ENCODE measurements at regions not wholly inside any gene's neighbourhood (a gene's known extent, or its start where the extent isn't known, plus 50 kb on each side); places are given as distances from the start of the nearest gene placed in this dataset.

- DNase-seq (no peak), ATAC-seq (no peak)
- Mint-ChIP-seq H3K9me3 (no peaks in the 10 kb centered on the region), H3K4me3 (no peak overlapping the region), H3K4me1 (ENCODE audit: low read depth) (peaks cover 31% of the 10 kb centered on the region), H3K36me3 (ENCODE audit: insufficient read depth) (no peaks in the 10 kb centered on the region), H3K27me3 (ENCODE audit: low read depth) (no peaks in the 10 kb centered on the region)
Measured at GRCh38 chr2:234331566-234331965, 165.3 kb downstream of the ARL4C start.

GRCh38 chr2:234330902-234331301, 166.0 kb downstream of the ARL4C start:
- no peaks in the 10 kb centered on the region for H3K9me3 Mint-ChIP-seq
- ATAC-seq: no peak
- H3K27me3 Mint-ChIP-seq (ENCODE audit: low read depth): no peaks in the 10 kb centered on the region
- no peaks in the 10 kb centered on the region for H3K36me3 Mint-ChIP-seq (ENCODE audit: insufficient read depth)
- peaks cover 27% of the 10 kb centered on the region for H3K4me1 Mint-ChIP-seq (ENCODE audit: low read depth)
- no peak overlapping the region for H3K4me3 Mint-ChIP-seq
- no peak for DNase-seq

GRCh38 chr2:234329202-234329960, 167.5 kb downstream of the ARL4C start:
- Mint-ChIP-seq H3K9me3 (no peaks in the 10 kb centered on the region), H3K36me3 (ENCODE audit: insufficient read depth) (no peaks in the 10 kb centered on the region), H3K27me3 (ENCODE audit: low read depth) (no peaks in the 10 kb centered on the region), H3K4me3 (no peak overlapping the region), H3K4me1 (ENCODE audit: low read depth) (peaks cover 25% of the 10 kb centered on the region)
- ATAC-seq (no peak), DNase-seq (no peak)

GRCh38 chr2:234328444-234328990, 168.4 kb downstream of the ARL4C start:
- DNase-seq (no peak), ATAC-seq (no peak)
- H3K4me3 Mint-ChIP-seq: no peak overlapping the region
- H3K27me3 Mint-ChIP-seq (ENCODE audit: low read depth): no peaks in the 10 kb centered on the region
- H3K4me1 Mint-ChIP-seq (ENCODE audit: low read depth): peaks cover 33% of the 10 kb centered on the region
- H3K9me3 Mint-ChIP-seq: no peaks in the 10 kb centered on the region
- H3K36me3 Mint-ChIP-seq (ENCODE audit: insufficient read depth): no peaks in the 10 kb centered on the region

GRCh38 chr2:234326694-234327093, 170.2 kb downstream of the ARL4C start:
- ATAC-seq (no peak), DNase-seq (no peak)
- H3K36me3 Mint-ChIP-seq (ENCODE audit: insufficient read depth): no peaks in the 10 kb centered on the region
- H3K4me1 Mint-ChIP-seq (ENCODE audit: low read depth): peaks cover 34% of the 10 kb centered on the region
- H3K4me3 Mint-ChIP-seq: no peak overlapping the region
- no peaks in the 10 kb centered on the region for H3K9me3 Mint-ChIP-seq
- H3K27me3 Mint-ChIP-seq (ENCODE audit: low read depth): no peaks in the 10 kb centered on the region

- Mint-ChIP-seq H3K4me3 (no peak overlapping the region), H3K4me1 (ENCODE audit: low read depth) (peaks cover 43% of the 10 kb centered on the region), H3K27me3 (ENCODE audit: low read depth) (no peaks in the 10 kb centered on the region), H3K9me3 (no peaks in the 10 kb centered on the region), H3K36me3 (ENCODE audit: insufficient read depth) (no peaks in the 10 kb centered on the region)
- ATAC-seq (no peak), DNase-seq (no peak)
Measured at GRCh38 chr2:234324116-234324515, 172.8 kb downstream of the ARL4C start.

- no peaks in the 10 kb centered on the region for H3K9me3 Mint-ChIP-seq
- ATAC-seq (no peak), DNase-seq (no peak)
- H3K4me3 Mint-ChIP-seq: no peak overlapping the region
- no peaks in the 10 kb centered on the region for H3K36me3 Mint-ChIP-seq (ENCODE audit: insufficient read depth)
- peaks cover 43% of the 10 kb centered on the region for H3K4me1 Mint-ChIP-seq (ENCODE audit: low read depth)
- H3K27me3 Mint-ChIP-seq (ENCODE audit: low read depth): no peaks in the 10 kb centered on the region
Measured at GRCh38 chr2:234322766-234323465, 174.0 kb downstream of the ARL4C start.

- H3K4me1 Mint-ChIP-seq (ENCODE audit: low read depth): peaks cover 40% of the 10 kb centered on the region
- no peak for ATAC-seq
- DNase-seq: no peak
- H3K9me3 Mint-ChIP-seq: no peaks in the 10 kb centered on the region
- no peak overlapping the region for H3K4me3 Mint-ChIP-seq
- H3K27me3 Mint-ChIP-seq (ENCODE audit: low read depth): no peaks in the 10 kb centered on the region
- no peaks in the 10 kb centered on the region for H3K36me3 Mint-ChIP-seq (ENCODE audit: insufficient read depth)
Measured at GRCh38 chr2:234320066-234320465, 176.8 kb downstream of the ARL4C start.

GRCh38 chr2:234318361-234318760, 178.5 kb downstream of the ARL4C start:
- H3K36me3 Mint-ChIP-seq (ENCODE audit: insufficient read depth): no peaks in the 10 kb centered on the region
- H3K27me3 Mint-ChIP-seq (ENCODE audit: low read depth): no peaks in the 10 kb centered on the region
- ATAC-seq (no peak), DNase-seq (no peak)
- no peaks in the 10 kb centered on the region for H3K9me3 Mint-ChIP-seq
- H3K4me3 Mint-ChIP-seq: no peak overlapping the region
- peaks cover 32% of the 10 kb centered on the region for H3K4me1 Mint-ChIP-seq (ENCODE audit: low read depth)

- Mint-ChIP-seq H3K4me3 (no peak overlapping the region), H3K9me3 (no peaks in the 10 kb centered on the region), H3K27me3 (ENCODE audit: low read depth) (no peaks in the 10 kb centered on the region), H3K4me1 (ENCODE audit: low read depth) (peaks cover 35% of the 10 kb centered on the region), H3K36me3 (ENCODE audit: insufficient read depth) (no peaks in the 10 kb centered on the region)
- DNase-seq (no peak), ATAC-seq (no peak)
Measured at GRCh38 chr2:234313558-234313957, 183.3 kb downstream of the ARL4C start.

GRCh38 chr2:234310166-234310565, 186.7 kb downstream of the ARL4C start:
- ATAC-seq: no peak
- peaks cover 3% of the 10 kb centered on the region for H3K9me3 Mint-ChIP-seq
- peaks cover 54% of the 10 kb centered on the region for H3K4me1 Mint-ChIP-seq (ENCODE audit: low read depth)

GRCh38 chr2:234309431-234309830, 187.4 kb downstream of the ARL4C start:
- no peaks in the 10 kb centered on the region for H3K36me3 Mint-ChIP-seq (ENCODE audit: insufficient read depth)
- H3K9me3 Mint-ChIP-seq: peaks cover 3% of the 10 kb centered on the region
- ATAC-seq: no peak
- DNase-seq: no peak
- H3K4me1 Mint-ChIP-seq (ENCODE audit: low read depth): peaks cover 54% of the 10 kb centered on the region
- H3K4me3 Mint-ChIP-seq: peak overlapping the region; percentile 2
- H3K27me3 Mint-ChIP-seq (ENCODE audit: low read depth): no peaks in the 10 kb centered on the region

More at GRCh38 chr2:234310166-234310565, 186.7 kb downstream of the ARL4C start:
- no peaks in the 10 kb centered on the region for H3K36me3 Mint-ChIP-seq (ENCODE audit: insufficient read depth)
- no peak for DNase-seq
- H3K27me3 Mint-ChIP-seq (ENCODE audit: low read depth): no peaks in the 10 kb centered on the region
- no peak overlapping the region for H3K4me3 Mint-ChIP-seq

- peak overlapping the region; percentile 12 for H3K4me3 Mint-ChIP-seq
- H3K9me3 Mint-ChIP-seq: peaks cover 3% of the 10 kb centered on the region
- H3K27me3 Mint-ChIP-seq (ENCODE audit: low read depth): no peaks in the 10 kb centered on the region
- H3K36me3 Mint-ChIP-seq (ENCODE audit: insufficient read depth): no peaks in the 10 kb centered on the region
- DNase-seq (peak; percentile 70), ATAC-seq (peak; percentile 96 to 98)
- H3K4me1 Mint-ChIP-seq (ENCODE audit: low read depth): peaks cover 51% of the 10 kb centered on the region
Measured at GRCh38 chr2:234308813-234309195, 188.1 kb downstream of the ARL4C start.

- Mint-ChIP-seq H3K9me3 (peaks cover 3% of the 10 kb centered on the region), H3K4me1 (ENCODE audit: low read depth) (peaks cover 47% of the 10 kb centered on the region), H3K27me3 (ENCODE audit: low read depth) (no peaks in the 10 kb centered on the region), H3K4me3 (peak overlapping the region; percentile 12), H3K36me3 (ENCODE audit: insufficient read depth) (no peaks in the 10 kb centered on the region)
- DNase-seq (no peak), ATAC-seq (no peak)
Measured at GRCh38 chr2:234308073-234308812, 188.6 kb downstream of the ARL4C start.

Data from activated T-cell treated with anti-CD3 and anti-CD28 coated beads, Interleukin-2, amount 50 U/mL, for 4 hours (primary cell).